ENCODE measurements at regions not wholly inside any gene's neighbourhood (a gene's known extent, or its start where the extent isn't known, plus 50 kb on each side); places are given as distances from the start of the nearest gene placed in this dataset.

DNA sequence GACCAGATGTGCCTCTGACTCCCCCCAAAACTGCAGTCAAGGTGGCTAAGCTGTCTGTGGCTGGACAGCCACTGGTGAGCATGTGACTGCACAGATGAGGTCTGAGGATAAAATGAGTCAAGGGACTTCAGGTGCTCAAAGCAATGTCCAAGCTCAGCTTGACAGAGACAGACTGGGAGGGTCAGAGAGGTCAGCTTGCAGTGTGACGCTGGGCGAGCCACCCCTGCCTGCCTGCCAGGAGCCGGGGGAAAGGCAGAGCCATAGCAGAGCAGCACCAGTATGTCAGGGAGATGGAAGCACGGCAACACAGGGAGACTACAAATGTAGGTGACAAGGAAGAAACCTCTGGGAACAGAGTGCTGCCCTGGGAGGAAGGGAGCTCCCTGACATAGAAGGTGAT lies 399.4 kb downstream of the OCA2 start:
- Histone ChIP-seq H3K9ac (no peak overlapping the region), H4K20me1 (ENCODE audit: insufficient read depth) (no peaks in the 10 kb centered on the region), H3K4me2 (no peak overlapping the region), H3F3A (replicated peaks; ENCODE audit: insufficient read depth) (no peaks in the 10 kb centered on the region), H3K36me3 (replicated peaks in 1 of 2; ENCODE audit: control insufficient read depth in 1 of 2, insufficient read depth in 2 of 2, low read length in 1 of 2) (no peaks in the 10 kb centered on the region), H3K27ac (ENCODE audit: low read depth in 2 of 2, low read length in 1 of 2) (no peak overlapping the region), H3K79me2 (ENCODE audit: insufficient read depth) (no peaks in the 10 kb centered on the region), H3K4me1 (ENCODE audit: control insufficient read depth in 1 of 2, insufficient read depth in 2 of 2, low read depth in 1 of 2, low read length in 1 of 2) (no peaks in the 10 kb centered on the region), H2AFZ (ENCODE audit: low read depth) (no peak overlapping the region), H3K9me2 (no peaks in the 10 kb centered on the region), H3K27me3 (ENCODE audit: insufficient read depth) (no peaks in the 10 kb centered on the region), H3K9me3 (no peaks in the 10 kb centered on the region), H3K4me3 (ENCODE audit: low read depth in 2 of 2, low read length in 1 of 2) (no peak overlapping the region)
- no peak for DNase-seq
- WGBS (ENCODE audit: low lambda C conversion rate): 10% methylated on average over 4 of the region's 4 CpGs
- CTCF ChIA-PET: no interaction called here
- POLR2A ChIA-PET: no interaction called here
- TF ChIP-seq, protein P1, sequence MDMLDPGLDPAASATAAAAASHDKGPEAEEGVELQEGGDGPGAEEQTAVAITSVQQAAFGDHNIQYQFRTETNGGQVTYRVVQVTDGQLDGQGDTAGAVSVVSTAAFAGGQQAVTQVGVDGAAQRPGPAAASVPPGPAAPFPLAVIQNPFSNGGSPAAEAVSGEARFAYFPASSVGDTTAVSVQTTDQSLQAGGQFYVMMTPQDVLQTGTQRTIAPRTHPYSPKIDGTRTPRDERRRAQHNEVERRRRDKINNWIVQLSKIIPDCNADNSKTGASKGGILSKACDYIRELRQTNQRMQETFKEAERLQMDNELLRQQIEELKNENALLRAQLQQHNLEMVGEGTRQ (IDR thresholded peaks at IDR 0.05; ENCODE audit: borderline replicate concordance, low read depth, low read length): no peak
- no peak for TF ChIP-seq NRF1 (IDR thresholded peaks at IDR 0.05; ENCODE audit: low read depth, low read length)
- TF ChIP-seq, protein P2, sequence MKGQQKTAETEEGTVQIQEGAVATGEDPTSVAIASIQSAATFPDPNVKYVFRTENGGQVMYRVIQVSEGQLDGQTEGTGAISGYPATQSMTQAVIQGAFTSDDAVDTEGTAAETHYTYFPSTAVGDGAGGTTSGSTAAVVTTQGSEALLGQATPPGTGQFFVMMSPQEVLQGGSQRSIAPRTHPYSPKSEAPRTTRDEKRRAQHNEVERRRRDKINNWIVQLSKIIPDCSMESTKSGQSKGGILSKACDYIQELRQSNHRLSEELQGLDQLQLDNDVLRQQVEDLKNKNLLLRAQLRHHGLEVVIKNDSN (IDR thresholded peaks at IDR 0.05; ENCODE audit: borderline replicate concordance, low read depth): no peak
- TF ChIP-seq, protein P3, sequence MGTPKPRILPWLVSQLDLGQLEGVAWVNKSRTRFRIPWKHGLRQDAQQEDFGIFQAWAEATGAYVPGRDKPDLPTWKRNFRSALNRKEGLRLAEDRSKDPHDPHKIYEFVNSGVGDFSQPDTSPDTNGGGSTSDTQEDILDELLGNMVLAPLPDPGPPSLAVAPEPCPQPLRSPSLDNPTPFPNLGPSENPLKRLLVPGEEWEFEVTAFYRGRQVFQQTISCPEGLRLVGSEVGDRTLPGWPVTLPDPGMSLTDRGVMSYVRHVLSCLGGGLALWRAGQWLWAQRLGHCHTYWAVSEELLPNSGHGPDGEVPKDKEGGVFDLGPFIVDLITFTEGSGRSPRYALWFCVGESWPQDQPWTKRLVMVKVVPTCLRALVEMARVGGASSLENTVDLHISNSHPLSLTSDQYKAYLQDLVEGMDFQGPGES (IDR thresholded peaks at IDR 0.05; ENCODE audit: low read depth, low read length): no peak
- TF ChIP-seq, protein P4, sequence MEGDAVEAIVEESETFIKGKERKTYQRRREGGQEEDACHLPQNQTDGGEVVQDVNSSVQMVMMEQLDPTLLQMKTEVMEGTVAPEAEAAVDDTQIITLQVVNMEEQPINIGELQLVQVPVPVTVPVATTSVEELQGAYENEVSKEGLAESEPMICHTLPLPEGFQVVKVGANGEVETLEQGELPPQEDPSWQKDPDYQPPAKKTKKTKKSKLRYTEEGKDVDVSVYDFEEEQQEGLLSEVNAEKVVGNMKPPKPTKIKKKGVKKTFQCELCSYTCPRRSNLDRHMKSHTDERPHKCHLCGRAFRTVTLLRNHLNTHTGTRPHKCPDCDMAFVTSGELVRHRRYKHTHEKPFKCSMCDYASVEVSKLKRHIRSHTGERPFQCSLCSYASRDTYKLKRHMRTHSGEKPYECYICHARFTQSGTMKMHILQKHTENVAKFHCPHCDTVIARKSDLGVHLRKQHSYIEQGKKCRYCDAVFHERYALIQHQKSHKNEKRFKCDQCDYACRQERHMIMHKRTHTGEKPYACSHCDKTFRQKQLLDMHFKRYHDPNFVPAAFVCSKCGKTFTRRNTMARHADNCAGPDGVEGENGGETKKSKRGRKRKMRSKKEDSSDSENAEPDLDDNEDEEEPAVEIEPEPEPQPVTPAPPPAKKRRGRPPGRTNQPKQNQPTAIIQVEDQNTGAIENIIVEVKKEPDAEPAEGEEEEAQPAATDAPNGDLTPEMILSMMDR (IDR thresholded peaks at IDR 0.05): no peak
- TF ChIP-seq RAD21 (IDR thresholded peaks at IDR 0.05; ENCODE audit: low read length): no peak
- TF ChIP-seq GATA2 (CRISPR knock-in tag; IDR thresholded peaks at IDR 0.05): no peak
- TF ChIP-seq, protein P5, sequence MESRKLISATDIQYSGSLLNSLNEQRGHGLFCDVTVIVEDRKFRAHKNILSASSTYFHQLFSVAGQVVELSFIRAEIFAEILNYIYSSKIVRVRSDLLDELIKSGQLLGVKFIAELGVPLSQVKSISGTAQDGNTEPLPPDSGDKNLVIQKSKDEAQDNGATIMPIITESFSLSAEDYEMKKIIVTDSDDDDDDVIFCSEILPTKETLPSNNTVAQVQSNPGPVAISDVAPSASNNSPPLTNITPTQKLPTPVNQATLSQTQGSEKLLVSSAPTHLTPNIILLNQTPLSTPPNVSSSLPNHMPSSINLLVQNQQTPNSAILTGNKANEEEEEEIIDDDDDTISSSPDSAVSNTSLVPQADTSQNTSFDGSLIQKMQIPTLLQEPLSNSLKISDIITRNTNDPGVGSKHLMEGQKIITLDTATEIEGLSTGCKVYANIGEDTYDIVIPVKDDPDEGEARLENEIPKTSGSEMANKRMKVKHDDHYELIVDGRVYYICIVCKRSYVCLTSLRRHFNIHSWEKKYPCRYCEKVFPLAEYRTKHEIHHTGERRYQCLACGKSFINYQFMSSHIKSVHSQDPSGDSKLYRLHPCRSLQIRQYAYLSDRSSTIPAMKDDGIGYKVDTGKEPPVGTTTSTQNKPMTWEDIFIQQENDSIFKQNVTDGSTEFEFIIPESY (IDR thresholded peaks at IDR 0.05; ENCODE audit: borderline replicate concordance, low read depth): no peak
- TF ChIP-seq RCOR1 (IDR thresholded peaks at IDR 0.05; ENCODE audit: low read length): no peak
- TF ChIP-seq, protein P6, sequence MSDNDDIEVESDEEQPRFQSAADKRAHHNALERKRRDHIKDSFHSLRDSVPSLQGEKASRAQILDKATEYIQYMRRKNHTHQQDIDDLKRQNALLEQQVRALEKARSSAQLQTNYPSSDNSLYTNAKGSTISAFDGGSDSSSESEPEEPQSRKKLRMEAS (IDR thresholded peaks at IDR 0.05; ENCODE audit: low read depth): no peak
- no peak for TF ChIP-seq ELF1 (IDR thresholded peaks at IDR 0.05)
- no peak for TF ChIP-seq EP300 (IDR thresholded peaks at IDR 0.05; ENCODE audit: borderline replicate concordance in 1 of 2, low read depth in 1 of 2, low read length in 1 of 2)
- no peak for TF ChIP-seq EZH2phosphoT487 (IDR thresholded peaks at IDR 0.05; ENCODE audit: borderline replicate concordance, low read depth)
- TF ChIP-seq, protein P7, sequence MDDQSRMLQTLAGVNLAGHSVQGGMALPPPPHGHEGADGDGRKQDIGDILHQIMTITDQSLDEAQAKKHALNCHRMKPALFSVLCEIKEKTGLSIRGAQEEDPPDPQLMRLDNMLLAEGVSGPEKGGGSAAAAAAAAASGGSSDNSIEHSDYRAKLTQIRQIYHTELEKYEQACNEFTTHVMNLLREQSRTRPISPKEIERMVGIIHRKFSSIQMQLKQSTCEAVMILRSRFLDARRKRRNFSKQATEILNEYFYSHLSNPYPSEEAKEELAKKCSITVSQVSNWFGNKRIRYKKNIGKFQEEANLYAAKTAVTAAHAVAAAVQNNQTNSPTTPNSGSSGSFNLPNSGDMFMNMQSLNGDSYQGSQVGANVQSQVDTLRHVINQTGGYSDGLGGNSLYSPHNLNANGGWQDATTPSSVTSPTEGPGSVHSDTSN (IDR thresholded peaks at IDR 0.05): no peak
- TF ChIP-seq TAF1 (IDR thresholded peaks at IDR 0.05; ENCODE audit: borderline replicate concordance, low read depth, low read length): no peak
